ENCODE measurements at regions not wholly inside any gene's neighbourhood (a gene's known extent, or its start where the extent isn't known, plus 50 kb on each side); places are given as distances from the start of the nearest gene placed in this dataset.

- TF ChIP-seq CTCF (IDR thresholded peaks at IDR 0.05) (no peak), POLR2A (IDR thresholded peaks at IDR 0.05) (no peak)
Observed at GRCh38 chr1:223007935-223008334, 135.1 kb downstream of the TLR5 start.

All from testis (tissue), 2 donors.